ENCODE measurements at regions not wholly inside any gene's neighbourhood (a gene's known extent, or its start where the extent isn't known, plus 50 kb on each side); places are given as distances from the start of the nearest gene placed in this dataset.

DNA sequence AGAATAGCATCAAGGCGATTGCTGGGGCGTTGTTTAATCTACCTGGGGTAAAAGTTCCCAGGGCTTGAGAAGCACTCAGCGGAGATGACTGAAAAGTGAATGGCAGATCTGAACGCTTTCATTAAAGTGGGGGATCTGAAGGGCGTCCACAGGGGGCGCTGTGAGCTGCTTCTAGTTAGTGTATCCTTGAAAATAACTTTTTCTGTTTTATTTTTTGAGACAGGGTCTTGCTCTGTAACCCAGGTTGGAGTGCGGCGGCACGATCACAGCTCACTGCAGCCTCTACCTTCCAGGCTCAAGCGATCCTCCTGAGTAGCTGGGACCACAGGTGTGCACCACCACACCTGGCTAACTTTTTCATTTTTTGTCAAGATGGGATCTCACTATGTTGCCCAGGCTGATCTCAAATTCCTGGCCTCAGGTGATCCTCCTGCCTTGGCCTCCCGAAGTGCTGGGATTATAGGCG lies 360.4 kb downstream of the SEC14L1 start:
- TF ChIP-seq, protein P1, sequence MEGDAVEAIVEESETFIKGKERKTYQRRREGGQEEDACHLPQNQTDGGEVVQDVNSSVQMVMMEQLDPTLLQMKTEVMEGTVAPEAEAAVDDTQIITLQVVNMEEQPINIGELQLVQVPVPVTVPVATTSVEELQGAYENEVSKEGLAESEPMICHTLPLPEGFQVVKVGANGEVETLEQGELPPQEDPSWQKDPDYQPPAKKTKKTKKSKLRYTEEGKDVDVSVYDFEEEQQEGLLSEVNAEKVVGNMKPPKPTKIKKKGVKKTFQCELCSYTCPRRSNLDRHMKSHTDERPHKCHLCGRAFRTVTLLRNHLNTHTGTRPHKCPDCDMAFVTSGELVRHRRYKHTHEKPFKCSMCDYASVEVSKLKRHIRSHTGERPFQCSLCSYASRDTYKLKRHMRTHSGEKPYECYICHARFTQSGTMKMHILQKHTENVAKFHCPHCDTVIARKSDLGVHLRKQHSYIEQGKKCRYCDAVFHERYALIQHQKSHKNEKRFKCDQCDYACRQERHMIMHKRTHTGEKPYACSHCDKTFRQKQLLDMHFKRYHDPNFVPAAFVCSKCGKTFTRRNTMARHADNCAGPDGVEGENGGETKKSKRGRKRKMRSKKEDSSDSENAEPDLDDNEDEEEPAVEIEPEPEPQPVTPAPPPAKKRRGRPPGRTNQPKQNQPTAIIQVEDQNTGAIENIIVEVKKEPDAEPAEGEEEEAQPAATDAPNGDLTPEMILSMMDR (IDR thresholded peaks at IDR 0.05), result peak in 1 of 2 donors; percentile 49
- Histone ChIP-seq H3K4me1 (no peaks in the 10 kb centered on the region), H3K4me3 (no peak overlapping the region), H3K36me3 (peaks cover 11% of the 10 kb centered on the region), H3K9me3 (no peaks in the 10 kb centered on the region), H3K27ac (no peak overlapping the region), H3K27me3 (no peaks in the 10 kb centered on the region)
- DNase-seq (ENCODE audit: low spot score), result no peak

DNA sequence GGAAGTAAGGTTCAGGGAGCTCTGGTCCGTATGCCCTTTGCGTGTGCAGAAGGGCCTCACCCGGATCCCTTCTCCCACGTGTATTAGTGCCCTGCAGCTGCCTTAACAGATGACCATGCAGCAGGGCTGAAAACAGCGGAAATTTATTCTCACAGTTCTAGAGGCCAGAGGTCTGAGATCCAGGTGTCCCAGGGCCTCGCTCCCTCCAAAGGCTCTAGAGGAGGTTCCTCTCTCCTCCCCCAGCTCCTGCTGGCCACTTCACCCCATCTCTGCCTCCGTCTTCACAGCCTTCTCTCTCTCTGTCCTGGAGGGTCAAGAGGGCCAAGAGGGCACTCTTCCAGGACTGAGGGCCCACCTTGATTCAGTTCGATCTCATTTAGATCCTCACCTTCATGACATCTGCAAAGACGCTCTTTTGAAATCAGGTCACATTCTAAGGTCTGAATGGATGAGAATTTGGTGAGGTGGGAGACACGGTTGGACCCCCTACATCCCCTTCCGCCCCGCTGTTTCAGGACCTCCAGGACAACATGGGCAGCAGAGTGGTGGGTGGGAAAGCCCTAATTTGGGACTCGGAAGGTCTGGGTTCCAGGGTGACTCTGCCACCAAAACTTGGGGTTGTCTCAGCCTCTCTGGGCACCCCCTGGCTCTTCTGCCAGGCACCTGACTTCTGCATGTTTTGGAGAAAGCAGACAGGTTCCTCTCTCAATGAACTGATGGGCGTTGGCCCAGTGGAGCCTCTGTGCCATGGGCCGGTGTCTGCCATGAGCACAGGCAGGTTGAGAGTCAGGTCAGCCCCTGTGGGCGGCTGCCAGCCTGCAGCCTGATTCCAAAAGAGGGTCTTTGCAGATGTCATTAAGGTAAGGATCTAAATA lies 361.2 kb downstream of the SEC14L1 start:
- H3K27ac ChIP-seq, result no peak overlapping the region
- no peaks in the 10 kb centered on the region for H3K4me1 ChIP-seq
- DNase-seq (ENCODE audit: low spot score), result no peak
- H3K9me3 ChIP-seq, result no peaks in the 10 kb centered on the region
- TF ChIP-seq, protein P1 (IDR thresholded peaks at IDR 0.05), result no peak
- H3K36me3 ChIP-seq, result peaks cover 5% of the 10 kb centered on the region
- no peak overlapping the region for H3K4me3 ChIP-seq
- H3K27me3 ChIP-seq, result no peaks in the 10 kb centered on the region

DNA sequence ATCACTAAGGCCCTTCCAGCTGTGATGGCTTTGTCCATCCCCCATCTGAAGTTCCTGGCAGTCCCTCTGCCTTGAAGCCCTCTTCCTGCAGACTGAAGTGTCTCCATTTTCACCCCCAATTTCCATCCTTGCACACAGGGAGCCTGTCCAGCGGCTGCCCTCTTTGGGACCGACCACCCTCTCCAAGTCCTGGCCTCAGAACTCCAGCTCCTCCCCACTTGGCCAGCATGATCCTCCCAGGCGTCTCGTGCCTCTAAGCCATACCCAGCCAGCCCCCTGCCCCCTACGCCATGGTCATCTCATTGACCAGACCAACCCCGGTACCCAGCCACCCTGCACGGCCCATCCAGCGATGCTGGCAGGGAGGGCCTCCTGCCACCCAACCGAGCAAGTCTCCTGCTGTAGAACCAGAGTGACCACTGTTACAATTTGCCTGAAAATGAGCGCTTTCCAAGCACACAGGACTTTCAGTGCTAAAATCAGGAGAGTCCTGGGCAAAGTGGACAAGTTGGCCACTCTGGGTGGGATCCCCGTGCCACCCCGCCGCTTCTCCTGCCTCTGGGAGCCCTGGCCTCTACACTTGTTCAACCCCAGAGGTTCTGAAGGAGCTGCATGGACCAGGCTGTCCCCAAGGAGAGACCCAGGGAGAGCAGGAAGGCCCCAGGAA lies 362.0 kb downstream of the SEC14L1 start:
- Histone ChIP-seq H3K36me3 (peaks cover 5% of the 10 kb centered on the region), H3K27ac (no peak overlapping the region), H3K27me3 (no peaks in the 10 kb centered on the region), H3K9me3 (no peaks in the 10 kb centered on the region), H3K4me3 (no peak overlapping the region), H3K4me1 (no peaks in the 10 kb centered on the region)
- TF ChIP-seq, protein P1 (IDR thresholded peaks at IDR 0.05), result no peak
- DNase-seq (ENCODE audit: low spot score), result no peak

DNA sequence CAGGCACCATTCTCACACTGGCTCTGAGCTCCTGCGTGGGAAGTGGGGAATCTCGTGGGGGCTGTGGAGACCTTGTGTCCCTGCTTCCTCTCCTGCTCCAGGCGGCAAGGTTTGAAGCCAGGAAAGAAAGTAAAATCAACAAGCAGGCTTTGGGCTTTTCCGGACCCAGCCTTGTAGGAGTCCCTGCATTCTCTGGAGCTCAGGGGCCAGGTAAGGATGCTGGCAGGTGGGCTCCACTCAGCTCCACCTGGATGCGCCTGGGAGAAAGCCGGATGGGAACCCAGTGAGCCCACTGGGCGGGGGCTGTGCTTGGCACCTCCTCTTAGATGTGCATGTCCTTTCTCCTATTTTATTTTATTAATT lies 362.5 kb downstream of the SEC14L1 start:
- H3K4me1 ChIP-seq, result no peaks in the 10 kb centered on the region
- DNase-seq (ENCODE audit: low spot score), result no peak
- no peak overlapping the region for H3K4me3 ChIP-seq
- H3K9me3 ChIP-seq, result no peaks in the 10 kb centered on the region
- no peaks in the 10 kb centered on the region for H3K27me3 ChIP-seq
- TF ChIP-seq, protein P1 (IDR thresholded peaks at IDR 0.05), result no peak
- peaks cover 5% of the 10 kb centered on the region for H3K36me3 ChIP-seq
- no peak overlapping the region for H3K27ac ChIP-seq

DNA sequence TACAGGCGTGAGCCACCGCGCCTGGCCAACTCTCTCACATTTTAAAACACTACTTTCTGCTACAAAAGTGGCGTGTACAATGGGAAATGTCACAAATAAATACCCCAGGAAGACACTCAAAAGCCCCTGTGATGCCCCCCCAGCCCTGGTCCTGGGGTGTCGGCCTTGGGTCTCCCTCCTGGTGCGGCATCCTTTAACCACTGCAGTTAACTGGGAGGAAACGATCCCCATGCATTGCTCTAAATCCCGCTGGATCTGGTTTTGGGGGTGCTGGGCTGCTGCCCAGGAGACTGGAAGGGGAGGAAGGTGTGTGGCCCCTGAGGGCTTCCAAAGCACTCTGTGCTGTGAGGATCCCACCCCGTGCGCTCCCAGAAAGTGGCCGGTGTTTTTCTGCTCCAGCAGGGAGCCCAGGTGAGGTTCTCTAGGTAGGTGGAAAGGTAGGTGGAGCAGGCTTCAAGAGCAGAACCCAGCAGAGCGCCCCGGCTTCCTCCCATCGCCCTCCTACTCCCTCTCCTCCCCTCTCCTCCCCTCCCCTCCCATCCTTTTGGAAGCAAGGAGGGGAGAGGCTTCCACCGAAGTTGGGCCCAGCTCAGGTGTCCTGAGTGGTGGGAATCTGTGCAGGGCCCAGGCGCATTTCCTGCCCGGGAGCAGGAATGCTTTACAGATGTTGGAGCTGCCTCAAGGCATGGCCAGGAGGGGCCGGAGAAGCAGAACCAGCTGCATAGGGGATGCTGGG lies 363.3 kb downstream of the SEC14L1 start:
- H3K4me1 ChIP-seq, result no peaks in the 10 kb centered on the region
- no peak overlapping the region for H3K4me3 ChIP-seq
- DNase-seq (ENCODE audit: low spot score), result no peak
- no peak overlapping the region for H3K27ac ChIP-seq
- H3K9me3 ChIP-seq, result no peaks in the 10 kb centered on the region
- TF ChIP-seq, protein P1 (IDR thresholded peaks at IDR 0.05), result no peak
- H3K27me3 ChIP-seq, result no peaks in the 10 kb centered on the region
- H3K36me3 ChIP-seq, result peaks cover 5% of the 10 kb centered on the region

Data from right atrium auricular region (tissue), 2 donors.